GM12878 (cell line): ENCODE measurements at regions not wholly inside any gene's neighbourhood (a gene's known extent, or its start where the extent isn't known, plus 50 kb on each side); places are given as distances from the start of the nearest gene placed in this dataset.

ENCODE experiments used
- ASH2L ChIP-seq: fragments of 300-600, 200-600 bp; sonication (generic); IDR thresholded peaks from 2 replicates; pipeline ENCODE4 v1.6.1; 2017; ENCODE audit warnings: low read depth, mild to moderate bottlenecking, borderline replicate concordance
- ATF2 ChIP-seq: IDR thresholded peaks from 2 replicates; pipeline ENCODE4 v1.6.1; 2012; ENCODE audit warnings: low read length, inconsistent platforms
- CREM ChIP-seq: IDR thresholded peaks from 2 replicates; pipeline ENCODE4 v1.6.1; 2014; ENCODE audit warnings: antibody characterized with exemption, low read depth
- E2F8 ChIP-seq: fragments of 450-650 bp; IDR thresholded peaks from 2 replicates; pipeline ENCODE4 v1.6.1; 2018; ENCODE audit warnings: mild to moderate bottlenecking, low read depth, moderate library complexity; ENCODE audit not compliant: partially characterized antibody
- ESRRA ChIP-seq: IDR thresholded peaks from 2 replicates; pipeline ENCODE4 v1.6.1; 2012; ENCODE audit warnings: mild to moderate bottlenecking, low read length, improper control_type of control experiment
- FOS ChIP-seq: IDR thresholded peaks from 3 replicates; pipeline ENCODE4 v1.6.1; 2011; ENCODE audit warnings: borderline replicate concordance; ENCODE audit not compliant: insufficient read length; ENCODE audit errors: extremely low read depth
- FOXM1 ChIP-seq: IDR thresholded peaks from 2 replicates; pipeline ENCODE4 v1.6.1; 2012; ENCODE audit warnings: low read depth, mild to moderate bottlenecking, inconsistent platforms, low read length, moderate library complexity
- HCFC1 ChIP-seq: fragments of 150-350 bp; IDR thresholded peaks from 2 replicates; pipeline ENCODE4 v1.6.1; 2014; ENCODE audit warnings: low read length
- HDAC6 ChIP-seq: fragments of 200-600 bp; sonication (generic); IDR thresholded peaks from one replicate; pipeline ENCODE4 v1.8.0; 2017; ENCODE audit warnings: antibody characterized with exemption; ENCODE audit not compliant: unreplicated experiment
- LARP7 ChIP-seq: fragments of 450-650 bp; IDR thresholded peaks from 2 replicates; pipeline ENCODE4 v1.6.1; 2017; ENCODE audit warnings: mild to moderate bottlenecking
- MTA3 ChIP-seq: IDR thresholded peaks from 2 replicates; pipeline ENCODE4 v1.6.1; 2012; ENCODE audit warnings: low read length, inconsistent platforms, borderline replicate concordance
- NBN ChIP-seq: fragments of 450-650 bp; IDR thresholded peaks from 2 replicates; pipeline ENCODE4 v1.6.1; 2016
- PML ChIP-seq: IDR thresholded peaks from 2 replicates; pipeline ENCODE4 v1.6.1; 2012; ENCODE audit warnings: low read length, inconsistent platforms
- RB1 ChIP-seq: fragments of 450-650 bp; formaldehyde crosslinking; IDR thresholded peaks from 2 replicates; pipeline ENCODE4 v1.6.1; 2017; ENCODE audit warnings: mild to moderate bottlenecking, borderline replicate concordance
- RBBP5 ChIP-seq: fragments of 200-600 bp; sonication (generic); conservative IDR thresholded peaks from 2 replicates; pipeline ENCODE4 v1.6.1; 2016
- REST ChIP-seq: IDR thresholded peaks from 2 replicates; pipeline ENCODE4 v1.6.1; 2012; ENCODE audit warnings: mild to moderate bottlenecking, low read depth, low read length
- SKIL ChIP-seq: fragments of 450-650 bp; IDR thresholded peaks from 2 replicates; pipeline ENCODE4 v1.6.1; 2017; ENCODE audit warnings: mild to moderate bottlenecking, low read depth, inconsistent platforms; ENCODE audit not compliant: poor library complexity, severe bottlenecking
- SMC3 ChIP-seq: IDR thresholded peaks from 2 replicates; pipeline ENCODE4 v1.6.1; 2011; ENCODE audit warnings: low read length, improper control_type of control experiment, borderline replicate concordance
- SREBF2 ChIP-seq: IDR thresholded peaks from 2 replicates; pipeline ENCODE4 v1.6.1; 2012; ENCODE audit warnings: mild to moderate bottlenecking, low read length
- TARDBP ChIP-seq: IDR thresholded peaks from 2 replicates; pipeline ENCODE4 v1.6.1; 2016; ENCODE audit warnings: borderline replicate concordance
- YBX1 ChIP-seq: fragments of 450-650 bp; IDR thresholded peaks from 2 replicates; pipeline ENCODE4 v1.6.1; 2016; ENCODE audit warnings: antibody characterized with exemption
- ZZZ3 ChIP-seq: IDR thresholded peaks from 2 replicates; pipeline ENCODE4 v1.6.1; 2011; ENCODE audit warnings: low read depth; ENCODE audit not compliant: control insufficient read depth, insufficient read length

- TF ChIP-seq TARDBP (no peak), SREBF2 (no peak), YBX1 (no peak), ASH2L (no peak), CREM (peak; percentile 75), LARP7 (0 out of 2 replicates have a peak, but pooled peaks have one; percentile 36), NBN (peak; percentile 22; the same call in 1 of the 2 replicates), MTA3 (no peak), ESRRA (no peak), PML (0 out of 2 replicates have a peak, but pooled peaks have one; percentile 37), ATF2 (peak; percentile 69; the same call in 1 of the 2 replicates), E2F8 (no peak), HDAC6 (no peak), SKIL (no peak), ZZZ3 (no peak), FOXM1 (peak; percentile 57; the same call in 1 of the 2 replicates), REST (0 out of 2 replicates have a peak, but pooled peaks have one; percentile 17), SMC3 (peak; percentile 75; the same call in 1 of the 2 replicates), HCFC1 (no peak), RBBP5 (no peak), RB1 (peak; percentile 31; the same call in 1 of the 2 replicates), FOS (no peak)
These were observed 157.8 kb upstream of the SLC1A4 start (continued) for GRCh38 chr2:64831134-64831976.
